Duodenal mucosa (tissue), 2 donors: ENCODE measurements at regions not wholly inside any gene's neighbourhood (a gene's known extent, or its start where the extent isn't known, plus 50 kb on each side); places are given as distances from the start of the nearest gene placed in this dataset.

Experiments used
- H3K27ac ChIP-seq: one replicate; pipeline ENCODE4 v1.7.0; 2013; ENCODE audit warnings: low read depth, low read length
- H3K27me3 ChIP-seq, 2 donors: one replicate each; pipeline ENCODE4 v1.7.0; 2013; ENCODE audit warnings: low read length in 2 of 2, control low read depth in 1 of 2; ENCODE audit not compliant: insufficient read depth in 2 of 2, control insufficient read depth in 1 of 2
- H3K36me3 ChIP-seq, 2 donors: one replicate each; pipeline ENCODE4 v1.7.0; 2013; ENCODE audit warnings: low read length in 2 of 2, control low read depth in 1 of 2; ENCODE audit not compliant: insufficient read depth in 2 of 2, control insufficient read depth in 1 of 2
- H3K4me1 ChIP-seq, 2 donors: one replicate each; pipeline ENCODE4 v1.7.0; 2013; ENCODE audit warnings: low read length in 2 of 2, control low read depth in 1 of 2; ENCODE audit not compliant: insufficient read depth in 2 of 2, control insufficient read depth in 1 of 2
- H3K4me3 ChIP-seq, 2 donors: one replicate each; pipeline ENCODE4 v1.7.0; 2013; ENCODE audit warnings: low read length in 2 of 2, low read depth in 1 of 2
- H3K9ac ChIP-seq, 2 donors: one replicate each; pipeline ENCODE4 v1.7.0; 2013; ENCODE audit warnings: low read length in 2 of 2, low read depth in 1 of 2
- H3K9me3 ChIP-seq, 2 donors: one replicate each; pipeline ENCODE4 v1.7.0; 2013; ENCODE audit warnings: low read length in 2 of 2, control low read depth in 1 of 2; ENCODE audit not compliant: control insufficient read depth in 1 of 2

DNA sequence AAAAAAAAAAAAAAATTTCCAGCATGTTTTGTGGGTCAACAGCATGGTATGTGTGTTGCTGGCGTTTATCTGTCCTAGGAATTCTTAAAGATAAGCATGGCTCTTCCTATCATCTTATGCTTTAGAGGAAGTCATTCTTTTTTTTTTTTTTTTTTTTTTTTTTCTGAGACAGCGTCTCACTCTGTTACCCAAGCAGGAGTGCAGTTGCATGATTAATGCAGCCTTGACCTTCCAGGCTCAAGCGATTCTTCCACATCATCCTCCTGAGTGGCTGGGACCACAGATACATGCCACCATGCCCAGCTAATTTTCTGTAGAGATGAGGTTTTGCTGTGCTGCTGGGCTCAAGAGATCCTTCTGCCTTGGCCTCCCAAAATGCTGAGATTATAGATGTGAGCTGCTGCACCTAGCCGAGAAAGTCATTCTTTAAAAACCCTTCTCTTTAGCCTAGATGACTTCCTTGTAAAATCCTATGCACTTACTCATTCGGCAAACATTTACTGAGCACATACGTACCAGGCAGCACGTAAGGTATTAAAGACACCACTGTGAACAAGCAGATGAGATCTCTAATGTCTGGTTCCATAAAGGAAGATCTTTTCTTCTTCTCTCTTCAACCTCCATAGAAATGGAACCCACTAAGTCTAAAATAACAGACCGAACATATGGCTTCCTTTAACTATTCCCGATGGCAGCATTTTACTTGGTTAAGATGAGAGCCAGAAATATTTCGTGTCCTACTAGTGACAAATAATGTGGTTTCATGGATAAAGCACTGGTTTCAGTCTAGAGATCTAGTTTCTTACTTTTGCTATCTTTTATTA lies 122.4 kb downstream of the RIN2 start:
- peaks cover 0 to 3% of the 10 kb centered on the region in 2 donors for H3K36me3 ChIP-seq
- H3K9me3 ChIP-seq = no peaks in the 10 kb centered on the region
- H3K4me3 ChIP-seq = no peak overlapping the region
- H3K9ac ChIP-seq = no peak overlapping the region
- no peaks in the 10 kb centered on the region for H3K27me3 ChIP-seq
- H3K27ac ChIP-seq = no peak overlapping the region
- no peaks in the 10 kb centered on the region for H3K4me1 ChIP-seq

DNA sequence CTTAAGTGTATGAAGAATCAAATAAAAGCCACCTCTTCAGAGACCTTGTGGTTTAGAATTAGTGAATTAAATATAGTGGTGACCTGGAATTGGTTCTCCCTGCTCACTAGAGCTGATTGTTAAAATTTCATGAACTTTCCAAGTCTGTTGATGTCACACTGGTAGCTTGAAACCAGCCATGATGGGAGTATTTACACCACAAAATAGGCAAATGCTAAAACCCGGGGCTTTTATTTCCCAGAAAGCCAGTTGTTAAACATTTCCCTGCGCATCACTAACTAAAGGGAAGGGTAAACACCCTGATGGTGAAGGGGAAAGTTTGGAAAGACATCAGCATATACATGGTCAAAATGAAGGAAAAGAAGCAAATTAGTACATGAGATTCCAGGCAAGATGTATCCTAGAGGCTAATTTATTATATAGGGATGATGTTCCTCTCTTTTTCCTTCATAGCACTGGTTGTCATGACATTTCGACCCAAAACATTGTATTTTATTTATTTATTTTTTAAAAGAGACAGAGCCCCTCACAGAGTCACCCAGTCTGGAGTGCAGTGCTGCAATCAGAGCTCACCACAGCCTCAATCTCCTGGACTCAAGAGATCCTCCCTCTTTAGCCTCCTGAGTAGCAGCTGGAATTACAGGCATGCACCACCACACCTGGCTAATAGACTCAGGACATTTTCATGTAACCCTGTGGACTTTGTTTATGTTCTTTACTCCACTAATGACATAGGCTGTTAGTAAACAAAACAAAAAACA lies 123.2 kb downstream of the RIN2 start:
- H3K4me1 ChIP-seq = peaks cover 3 to 6% of the 10 kb centered on the region in 2 donors
- peaks cover 0 to 3% of the 10 kb centered on the region in 2 donors for H3K36me3 ChIP-seq
- H3K9ac ChIP-seq = no peak overlapping the region
- H3K4me3 ChIP-seq = no peak overlapping the region
- no peak overlapping the region for H3K27ac ChIP-seq
- no peaks in the 10 kb centered on the region for H3K27me3 ChIP-seq
- H3K9me3 ChIP-seq = no peaks in the 10 kb centered on the region

DNA sequence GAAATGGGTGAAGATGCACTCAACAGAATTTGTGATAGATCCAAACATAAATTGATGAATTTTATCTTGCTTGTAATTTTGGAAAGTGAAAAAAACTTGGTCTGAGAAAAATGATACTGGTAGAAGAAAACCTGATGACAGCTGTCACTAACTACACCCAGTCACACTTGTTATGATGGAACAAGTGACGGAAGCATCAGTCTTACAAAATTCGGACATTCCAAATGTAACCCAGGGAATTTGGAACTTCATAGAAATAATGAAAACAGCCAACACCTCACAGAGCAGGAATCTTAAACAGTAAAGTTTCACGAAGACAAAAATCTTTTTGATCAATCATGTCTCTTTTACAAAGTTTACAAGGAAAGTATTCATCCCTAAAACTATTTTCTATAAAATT lies 123.9 kb downstream of the RIN2 start:
- Histone ChIP-seq H3K9me3 (no peaks in the 10 kb centered on the region), H3K9ac (no peak overlapping the region), H3K4me1 (peaks cover 6% of the 10 kb centered on the region in 2 donors), H3K36me3 (peaks cover 0 to 3% of the 10 kb centered on the region in 2 donors), H3K27ac (no peak overlapping the region), H3K27me3 (no peaks in the 10 kb centered on the region), H3K4me3 (no peak overlapping the region)

DNA sequence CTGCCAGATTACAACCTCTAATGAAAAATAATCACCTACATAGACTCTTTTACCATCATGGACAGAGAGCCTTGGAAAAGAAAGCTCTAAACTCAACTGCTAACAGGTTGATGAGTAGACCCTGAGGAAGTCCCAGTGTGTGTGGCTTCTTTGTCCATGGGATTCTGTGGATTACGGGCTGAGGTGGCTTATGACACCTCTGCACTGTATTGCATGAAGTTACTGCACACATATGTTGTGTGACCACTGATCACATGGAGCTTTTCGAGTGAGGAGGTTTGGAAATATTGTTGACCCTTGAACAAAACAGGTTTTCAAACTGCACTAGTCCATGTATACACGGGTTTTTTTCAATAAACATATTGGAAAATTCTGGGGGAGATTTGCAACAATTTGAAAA lies 124.4 kb downstream of the RIN2 start:
- H3K27me3 ChIP-seq = no peaks in the 10 kb centered on the region
- H3K36me3 ChIP-seq = peaks cover 0 to 3% of the 10 kb centered on the region in 2 donors
- peaks cover 6 to 10% of the 10 kb centered on the region in 2 donors for H3K4me1 ChIP-seq
- H3K4me3 ChIP-seq = no peak overlapping the region
- H3K27ac ChIP-seq = no peak overlapping the region
- H3K9me3 ChIP-seq = no peaks in the 10 kb centered on the region
- no peak overlapping the region for H3K9ac ChIP-seq

DNA sequence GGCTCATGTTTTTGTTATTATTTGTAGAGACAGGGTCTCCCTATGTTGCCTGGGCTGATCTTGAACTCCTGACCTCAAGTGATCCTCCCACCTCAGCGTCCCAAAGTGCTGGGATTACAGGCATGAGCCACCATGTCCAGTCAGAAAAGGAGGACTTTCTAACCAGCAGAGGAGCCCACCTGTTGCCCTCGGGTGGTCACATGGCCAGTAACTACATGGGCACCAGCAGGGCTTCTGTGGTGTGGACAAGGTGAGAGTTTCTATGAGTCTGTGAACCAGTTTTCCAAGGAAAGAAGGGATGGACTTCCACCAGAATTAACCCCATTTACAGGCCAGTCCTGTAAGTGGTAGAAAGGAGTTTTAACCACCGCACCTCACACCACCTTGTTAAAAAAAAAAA lies 125.4 kb downstream of the RIN2 start:
- Histone ChIP-seq H3K9ac (no peak overlapping the region), H3K9me3 (no peaks in the 10 kb centered on the region), H3K27me3 (no peaks in the 10 kb centered on the region), H3K4me1 (peaks cover 16 to 21% of the 10 kb centered on the region in 2 donors), H3K4me3 (no peak overlapping the region), H3K36me3 (peaks cover 0 to 3% of the 10 kb centered on the region in 2 donors), H3K27ac (no peak overlapping the region)

DNA sequence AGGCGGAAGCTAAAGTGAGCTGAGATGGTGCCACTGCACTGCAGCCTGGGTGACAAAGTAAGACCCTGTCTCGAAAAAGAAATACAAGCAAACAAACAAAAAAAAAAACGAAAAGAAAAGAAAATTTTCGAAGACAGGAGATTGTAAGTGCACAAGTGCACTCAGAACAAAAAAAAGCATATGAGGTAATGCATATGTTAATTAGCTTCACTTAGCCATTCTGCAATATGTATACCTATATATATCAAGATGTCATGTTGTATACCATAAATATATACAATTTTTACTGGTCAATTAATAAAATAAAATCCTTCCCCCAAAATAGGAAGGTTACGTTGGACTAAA lies 127.5 kb downstream of the RIN2 start:
- Histone ChIP-seq H3K9me3 (no peaks in the 10 kb centered on the region), H3K27me3 (no peaks in the 10 kb centered on the region), H3K9ac (peak overlapping the region; percentile 50 to 75), H3K4me1 (peaks cover 32 to 34% of the 10 kb centered on the region in 2 donors), H3K27ac (peak overlapping the region; percentile 77), H3K4me3 (peak overlapping the region; percentile 72 to 75), H3K36me3 (no peaks in the 10 kb centered on the region)

DNA sequence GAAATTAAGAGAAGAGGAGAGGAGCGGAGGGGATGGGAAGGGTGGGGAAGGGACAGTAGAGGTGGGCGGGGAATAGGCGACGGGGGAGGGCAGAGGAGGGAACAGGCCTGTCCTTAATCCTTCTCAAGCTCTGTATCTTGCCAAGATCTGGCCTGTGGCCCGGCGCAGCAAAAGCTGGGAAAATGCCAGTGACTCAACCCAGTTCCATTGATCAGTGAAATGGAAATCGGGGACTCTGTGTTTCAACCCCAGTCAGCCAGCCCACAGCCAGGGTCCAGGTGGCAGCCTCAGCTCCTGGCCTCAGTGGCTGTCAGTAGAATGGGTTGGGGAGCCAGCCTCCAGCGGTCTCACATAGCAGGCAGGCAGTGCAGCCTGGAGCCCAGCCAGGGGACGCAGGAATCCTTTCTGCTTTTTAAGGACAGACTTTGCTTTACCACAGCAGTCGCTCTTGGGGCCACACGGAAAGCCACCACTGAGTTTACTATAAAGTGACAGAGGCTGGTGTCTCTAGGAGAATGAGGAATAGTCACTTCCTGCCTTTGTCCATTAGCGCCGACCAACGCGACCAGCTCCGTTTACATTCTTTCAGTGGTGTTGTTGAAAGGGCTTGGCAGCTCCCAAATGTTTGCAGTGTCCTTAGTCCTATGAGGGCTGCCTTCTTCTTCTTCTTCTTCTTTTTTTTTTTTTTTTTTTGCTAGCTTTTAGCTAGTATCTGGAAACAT lies 128.0 kb downstream of the RIN2 start:
- Histone ChIP-seq H3K4me3 (peak overlapping the region; percentile 72 to 75), H3K36me3 (no peaks in the 10 kb centered on the region), H3K9me3 (no peaks in the 10 kb centered on the region), H3K27me3 (no peaks in the 10 kb centered on the region), H3K27ac (peak overlapping the region; percentile 77), H3K9ac (peak overlapping the region; percentile 75 to 81), H3K4me1 (peaks cover 37 to 39% of the 10 kb centered on the region in 2 donors)

DNA sequence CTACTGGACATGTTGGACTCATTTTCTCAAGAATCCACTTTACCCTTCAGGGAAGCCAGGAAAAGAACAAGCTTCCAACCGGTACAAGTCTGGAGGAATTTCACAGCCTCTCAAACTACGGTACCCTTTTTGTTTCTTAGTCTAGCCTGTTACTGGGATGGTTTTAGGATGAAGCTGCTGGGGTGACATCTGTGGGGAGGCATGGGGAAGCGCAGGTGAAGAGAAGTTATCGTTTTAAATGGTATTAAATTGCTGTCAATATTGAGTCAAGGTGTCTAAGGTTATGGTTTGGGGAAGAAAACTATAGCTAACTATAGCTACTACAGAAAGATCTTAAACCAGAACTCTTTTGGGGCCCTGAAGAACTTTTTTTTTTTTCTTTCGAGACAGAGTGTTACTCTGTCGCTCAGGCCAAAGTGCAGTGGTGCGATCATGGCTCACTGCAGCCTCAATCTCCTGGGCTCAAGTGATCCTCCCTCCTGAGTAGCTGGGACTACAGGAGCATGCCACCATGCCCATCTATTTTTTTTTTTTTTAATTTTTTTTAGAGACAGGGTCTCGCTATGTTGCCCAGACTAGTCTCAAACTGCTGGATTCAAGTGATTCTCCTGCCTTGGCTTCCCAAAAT lies 128.7 kb downstream of the RIN2 start:
- Histone ChIP-seq H3K4me3 (peak overlapping the region; percentile 72 to 75), H3K27me3 (no peaks in the 10 kb centered on the region), H3K9ac (peak overlapping the region; percentile 75 to 81), H3K36me3 (no peaks in the 10 kb centered on the region), H3K27ac (peak overlapping the region; percentile 77), H3K9me3 (no peaks in the 10 kb centered on the region), H3K4me1 (peaks cover 42 to 43% of the 10 kb centered on the region in 2 donors)

DNA sequence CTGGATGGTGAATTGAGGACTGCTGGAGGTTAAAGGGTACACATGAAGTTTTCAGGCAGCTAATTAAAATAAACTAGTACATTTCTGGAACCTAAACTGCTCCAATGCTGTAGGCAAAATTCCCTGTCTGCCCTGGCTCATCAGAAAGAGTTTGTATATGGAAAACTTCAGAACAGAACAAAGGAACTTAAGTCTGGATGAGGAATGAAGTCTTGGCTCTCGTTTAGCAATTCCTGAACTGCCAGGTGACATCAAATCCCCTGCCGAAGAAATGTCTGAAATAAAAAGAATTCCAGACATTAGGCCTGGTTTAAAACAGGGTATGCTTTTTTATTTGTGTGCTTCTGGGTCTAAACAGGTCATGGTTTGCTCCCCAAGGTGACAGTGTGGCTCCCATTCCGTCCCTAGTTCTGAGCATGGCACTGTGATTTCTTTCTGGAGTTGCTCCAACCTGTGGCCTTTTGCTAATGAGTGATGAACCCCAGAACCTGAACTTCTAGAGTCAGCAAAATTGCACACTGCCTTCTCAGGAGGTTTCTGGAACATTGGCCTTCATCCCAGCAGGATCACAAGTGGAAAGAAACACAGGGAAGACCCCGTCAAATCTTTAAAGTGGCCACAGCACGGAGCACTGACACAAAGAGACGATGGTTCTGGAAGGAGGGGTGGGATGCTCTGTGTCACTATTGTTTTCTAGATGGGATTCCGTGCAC lies 129.4 kb upstream of the NAA20 start:
- Histone ChIP-seq H3K9ac (peak overlapping the region; percentile 75 to 81), H3K4me1 (peaks cover 42 to 43% of the 10 kb centered on the region in 2 donors), H3K27me3 (no peaks in the 10 kb centered on the region), H3K36me3 (peaks cover 3% of the 10 kb centered on the region in 2 donors), H3K4me3 (peak overlapping the region; percentile 72 to 75), H3K27ac (peak overlapping the region; percentile 90), H3K9me3 (no peaks in the 10 kb centered on the region)
